Fibroblast of skin of back (primary cell): ENCODE measurements at regions not wholly inside any gene's neighbourhood (a gene's known extent, or its start where the extent isn't known, plus 50 kb on each side); places are given as distances from the start of the nearest gene placed in this dataset.

ENCODE experiments used
- DNase-seq: peaks from one replicate; pipeline ENCODE4 v3.0.0-alpha.2; 2013

- peak; percentile 92 for DNase-seq
These were observed 140.1 kb upstream of the SPACA1 start for GRCh38 chr6:87907521-87907920.

- peak; percentile 22 for DNase-seq
These were observed 142.5 kb upstream of the SPACA1 start for GRCh38 chr6:87905101-87905641.

GRCh38 chr6:87904011-87904410, 143.6 kb upstream of the SPACA1 start:
- no peak for DNase-seq

- no peak for DNase-seq
These were observed 144.3 kb upstream of the SPACA1 start for GRCh38 chr6:87903323-87903722.

- DNase-seq, result no peak
These were observed 145.3 kb upstream of the SPACA1 start for GRCh38 chr6:87902383-87902782.

GRCh38 chr6:87901613-87902012, 146.0 kb upstream of the SPACA1 start:
- DNase-seq, result no peak

- no peak for DNase-seq
These were observed 147.4 kb upstream of the SPACA1 start for GRCh38 chr6:87900160-87900698.

GRCh38 chr6:87899499-87900147, 148.0 kb upstream of the SPACA1 start:
- DNase-seq, result no peak

- peak; percentile 4 for DNase-seq
These were observed 150.0 kb upstream of the SPACA1 start for GRCh38 chr6:87897663-87898062.

GRCh38 chr6:87897013-87897412, 150.6 kb upstream of the SPACA1 start:
- no peak for DNase-seq

GRCh38 chr6:87887266-87887665, 160.4 kb upstream of the SPACA1 start:
- DNase-seq, result no peak

- no peak for DNase-seq
These were observed 163.4 kb upstream of the SPACA1 start for GRCh38 chr6:87884203-87884602.

- DNase-seq, result no peak
These were observed 166.2 kb upstream of the SPACA1 start for GRCh38 chr6:87881342-87881895.

GRCh38 chr6:87879132-87879861, 168.3 kb upstream of the SPACA1 start:
- no peak for DNase-seq

GRCh38 chr6:87875781-87876180, 171.9 kb upstream of the SPACA1 start:
- DNase-seq, result no peak

- no peak for DNase-seq
These were observed 171.5 kb upstream of the AKIRIN2 start for GRCh38 chr6:87873556-87873955.

GRCh38 chr6:87870556-87870955, 168.5 kb upstream of the AKIRIN2 start:
- DNase-seq, result no peak

- DNase-seq, result no peak
These were observed 167.3 kb upstream of the AKIRIN2 start for GRCh38 chr6:87869064-87869905.

- no peak for DNase-seq
These were observed 158.9 kb upstream of the AKIRIN2 start for GRCh38 chr6:87860902-87861301.

GRCh38 chr6:87858440-87858839, 156.4 kb upstream of the AKIRIN2 start:
- DNase-seq, result no peak

- no peak for DNase-seq
These were observed 149.8 kb upstream of the AKIRIN2 start for GRCh38 chr6:87851674-87852299.

GRCh38 chr6:87848616-87849015, 146.6 kb upstream of the AKIRIN2 start:
- no peak for DNase-seq
